ENCODE measurements at regions not wholly inside any gene's neighbourhood (a gene's known extent, or its start where the extent isn't known, plus 50 kb on each side); places are given as distances from the start of the nearest gene placed in this dataset.
A peak's percentile ranks its signal among the peaks of the same experiment; 100 is the strongest.

GRCh38 chr10:10126218-10126617 is 891.5 kb upstream of the CELF2 start:
- Histone ChIP-seq H3K4me1 (ENCODE audit: insufficient read depth) (no peaks in the 10 kb centered on the region), H3K27ac (no peak overlapping the region), H3K9me2 (ENCODE audit: insufficient read depth) (no peaks in the 10 kb centered on the region), H3F3A (ENCODE audit: insufficient read depth) (no peaks in the 10 kb centered on the region), H3K4me3 (no peak overlapping the region), H2AFZ (no peak overlapping the region), H3K4me2 (ENCODE audit: unreplicated experiment) (no peak overlapping the region), H3K9ac (no peak overlapping the region), H4K20me1 (ENCODE audit: insufficient read depth) (no peaks in the 10 kb centered on the region), H3K9me3 (ENCODE audit: low read depth) (no peaks in the 10 kb centered on the region), H3K36me3 (ENCODE audit: low read depth) (no peaks in the 10 kb centered on the region), H3K79me2 (ENCODE audit: insufficient read depth) (no peaks in the 10 kb centered on the region), H3K27me3 (replicated peaks; ENCODE audit: insufficient read depth) (no peaks in the 10 kb centered on the region)
- 79 to 82% methylated on average over 3 of the region's 3 CpGs for WGBS, 2 experiments (ENCODE audit: low coverage in 1 of 2, low lambda C conversion rate in 2 of 2, missing lambda C conversion rate in 2 of 2)
- no peak for TF ChIP-seq EZH2phosphoT487 (IDR thresholded peaks at IDR 0.05; ENCODE audit: insufficient read depth, low read depth)
- no peak for TF ChIP-seq EZH2 (IDR thresholded peaks at IDR 0.05; ENCODE audit: insufficient read depth, poor library complexity, severe bottlenecking)
- peak; percentile 24 for DNase-seq
- in situ Hi-C loops (cut with MboI) = no loop called here

DNA sequence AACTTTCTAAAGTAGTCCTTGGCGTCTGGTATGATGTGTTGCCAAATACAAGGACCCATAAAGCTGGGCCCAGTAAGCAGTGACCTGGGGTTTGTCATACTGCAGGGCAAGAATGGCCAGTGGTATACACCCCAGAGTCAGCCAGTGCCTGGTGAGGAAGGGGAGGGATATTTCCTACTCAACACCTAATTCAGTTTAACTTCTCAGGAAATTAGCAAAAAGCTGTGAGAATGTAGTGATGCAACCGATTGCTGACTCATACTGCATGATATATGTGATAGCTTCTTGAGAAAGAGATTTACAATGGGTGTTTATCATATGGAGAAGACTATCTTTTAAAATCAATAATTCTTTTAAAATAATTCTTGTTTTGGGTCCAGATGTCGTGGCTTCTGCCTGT is 889.3 kb upstream of the CELF2 start:
- Histone ChIP-seq H3K4me1 (ENCODE audit: insufficient read depth) (no peaks in the 10 kb centered on the region), H3K9me3 (ENCODE audit: low read depth) (no peaks in the 10 kb centered on the region), H3K4me3 (no peak overlapping the region), H4K20me1 (ENCODE audit: insufficient read depth) (no peaks in the 10 kb centered on the region), H2AFZ (no peak overlapping the region), H3K27me3 (replicated peaks; ENCODE audit: insufficient read depth) (no peaks in the 10 kb centered on the region), H3F3A (ENCODE audit: insufficient read depth) (no peaks in the 10 kb centered on the region), H3K79me2 (ENCODE audit: insufficient read depth) (no peaks in the 10 kb centered on the region), H3K9me2 (ENCODE audit: insufficient read depth) (no peaks in the 10 kb centered on the region), H3K9ac (no peak overlapping the region), H3K36me3 (ENCODE audit: low read depth) (no peaks in the 10 kb centered on the region), H3K4me2 (ENCODE audit: unreplicated experiment) (no peak overlapping the region), H3K27ac (no peak overlapping the region)
- in situ Hi-C loops (cut with MboI) = no loop called here
- no peak for TF ChIP-seq EZH2phosphoT487 (IDR thresholded peaks at IDR 0.05; ENCODE audit: insufficient read depth, low read depth)
- TF ChIP-seq EZH2 (IDR thresholded peaks at IDR 0.05; ENCODE audit: insufficient read depth, poor library complexity, severe bottlenecking) = no peak
- 48 to 53% methylated on average over 3 of the region's 3 CpGs for WGBS, 2 experiments (ENCODE audit: low coverage in 1 of 2, low lambda C conversion rate in 2 of 2, missing lambda C conversion rate in 2 of 2)
- no peak for DNase-seq

- no peaks in the 10 kb centered on the region for H3K4me1 ChIP-seq (ENCODE audit: insufficient read depth)
- no peaks in the 10 kb centered on the region for H3K9me2 ChIP-seq (ENCODE audit: insufficient read depth)
- no peaks in the 10 kb centered on the region for H3K27me3 ChIP-seq (replicated peaks; ENCODE audit: insufficient read depth)
- in situ Hi-C loops (cut with MboI) = no loop called here
- H4K20me1 ChIP-seq (ENCODE audit: insufficient read depth) = no peaks in the 10 kb centered on the region
- no peak overlapping the region for H2AFZ ChIP-seq
- no peak for DNase-seq
- no peak overlapping the region for H3K9ac ChIP-seq
- H3K36me3 ChIP-seq (ENCODE audit: low read depth) = no peaks in the 10 kb centered on the region
- WGBS, 2 experiments (ENCODE audit: low coverage in 1 of 2, low lambda C conversion rate in 2 of 2, missing lambda C conversion rate in 2 of 2) = 32% methylated on average over 2 of the region's 2 CpGs
- no peak for TF ChIP-seq EZH2 (IDR thresholded peaks at IDR 0.05; ENCODE audit: insufficient read depth, poor library complexity, severe bottlenecking)
- no peak for TF ChIP-seq EZH2phosphoT487 (IDR thresholded peaks at IDR 0.05; ENCODE audit: insufficient read depth, low read depth)
- H3K9me3 ChIP-seq (ENCODE audit: low read depth) = no peaks in the 10 kb centered on the region
- no peaks in the 10 kb centered on the region for H3F3A ChIP-seq (ENCODE audit: insufficient read depth)
- H3K4me2 ChIP-seq (ENCODE audit: unreplicated experiment) = no peak overlapping the region
- no peaks in the 10 kb centered on the region for H3K79me2 ChIP-seq (ENCODE audit: insufficient read depth)
- no peak overlapping the region for H3K27ac ChIP-seq
- no peak overlapping the region for H3K4me3 ChIP-seq
Observed at GRCh38 chr10:10130686-10131085, 887.0 kb upstream of the CELF2 start.

- TF ChIP-seq EZH2 (IDR thresholded peaks at IDR 0.05; ENCODE audit: insufficient read depth, poor library complexity, severe bottlenecking) = no peak
- TF ChIP-seq EZH2phosphoT487 (IDR thresholded peaks at IDR 0.05; ENCODE audit: insufficient read depth, low read depth) = no peak
- H4K20me1 ChIP-seq (ENCODE audit: insufficient read depth) = no peaks in the 10 kb centered on the region
- H3K27ac ChIP-seq = no peak overlapping the region
- DNase-seq = no peak
- in situ Hi-C loops (cut with MboI) = no loop called here
- no peaks in the 10 kb centered on the region for H3K9me3 ChIP-seq (ENCODE audit: low read depth)
- no peaks in the 10 kb centered on the region for H3K27me3 ChIP-seq (replicated peaks; ENCODE audit: insufficient read depth)
- H3F3A ChIP-seq (ENCODE audit: insufficient read depth) = no peaks in the 10 kb centered on the region
- no peak overlapping the region for H3K4me3 ChIP-seq
- no peaks in the 10 kb centered on the region for H3K36me3 ChIP-seq (ENCODE audit: low read depth)
- H3K9me2 ChIP-seq (ENCODE audit: insufficient read depth) = no peaks in the 10 kb centered on the region
- no peaks in the 10 kb centered on the region for H3K4me1 ChIP-seq (ENCODE audit: insufficient read depth)
- no peak overlapping the region for H2AFZ ChIP-seq
- no peaks in the 10 kb centered on the region for H3K79me2 ChIP-seq (ENCODE audit: insufficient read depth)
- WGBS, 2 experiments (ENCODE audit: low coverage in 1 of 2, low lambda C conversion rate in 2 of 2, missing lambda C conversion rate in 2 of 2) = 0 to 5% methylated on average over 1 of the region's 1 CpG
- H3K9ac ChIP-seq = no peak overlapping the region
- H3K4me2 ChIP-seq (ENCODE audit: unreplicated experiment) = no peak overlapping the region
Observed at GRCh38 chr10:10132009-10132408, 885.7 kb upstream of the CELF2 start.

DNA sequence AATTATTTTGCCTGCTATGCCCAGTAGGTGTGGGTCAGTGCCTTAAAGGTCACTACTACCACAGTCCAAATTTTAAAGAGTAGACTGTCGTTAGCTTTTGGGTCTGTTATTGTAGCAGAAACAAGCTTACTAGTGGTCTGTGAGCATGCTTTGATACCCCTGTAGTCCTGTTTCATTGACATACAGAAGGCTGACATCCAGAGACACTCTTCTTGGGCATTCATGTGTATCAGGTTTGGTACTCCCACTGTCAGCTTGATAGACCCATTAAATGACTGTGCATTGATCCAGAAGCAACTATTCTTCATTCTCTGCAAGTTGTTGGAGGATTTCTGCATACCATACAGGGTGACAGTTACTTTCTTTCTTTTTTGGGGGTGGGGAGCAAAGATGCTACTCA is 884.4 kb upstream of the CELF2 start:
- H3K9me2 ChIP-seq (ENCODE audit: insufficient read depth) = no peaks in the 10 kb centered on the region
- WGBS, 2 experiments (ENCODE audit: low coverage in 1 of 2, low lambda C conversion rate in 2 of 2, missing lambda C conversion rate in 2 of 2) = 3 to 4% methylated on average over 1 of the region's 1 CpG
- no peak overlapping the region for H3K4me3 ChIP-seq
- no peaks in the 10 kb centered on the region for H3K4me1 ChIP-seq (ENCODE audit: insufficient read depth)
- H3K36me3 ChIP-seq (ENCODE audit: low read depth) = no peaks in the 10 kb centered on the region
- H3F3A ChIP-seq (ENCODE audit: insufficient read depth) = no peaks in the 10 kb centered on the region
- H3K4me2 ChIP-seq (ENCODE audit: unreplicated experiment) = no peak overlapping the region
- no peak for DNase-seq
- H4K20me1 ChIP-seq (ENCODE audit: insufficient read depth) = no peaks in the 10 kb centered on the region
- H3K9me3 ChIP-seq (ENCODE audit: low read depth) = no peaks in the 10 kb centered on the region
- no peak overlapping the region for H3K9ac ChIP-seq
- H3K79me2 ChIP-seq (ENCODE audit: insufficient read depth) = no peaks in the 10 kb centered on the region
- no peak overlapping the region for H3K27ac ChIP-seq
- TF ChIP-seq EZH2 (IDR thresholded peaks at IDR 0.05; ENCODE audit: insufficient read depth, poor library complexity, severe bottlenecking) (no peak), EZH2phosphoT487 (IDR thresholded peaks at IDR 0.05; ENCODE audit: insufficient read depth, low read depth) (no peak)
- no peak overlapping the region for H2AFZ ChIP-seq
- H3K27me3 ChIP-seq (replicated peaks; ENCODE audit: insufficient read depth) = no peaks in the 10 kb centered on the region
- in situ Hi-C loops (cut with MboI) = no loop called here
